BE2C (cell line): ENCODE measurements at regions not wholly inside any gene's neighbourhood (a gene's known extent, or its start where the extent isn't known, plus 50 kb on each side); places are given as distances from the start of the nearest gene placed in this dataset.

Experiments
- DNase-seq: peaks from one replicate; pipeline ENCODE4 v3.0.0-alpha.2; 2020
- H3K27me3 ChIP-seq: fragments of 250-450 bp; sonication (Bioruptor Pico); 2 replicates; pipeline ENCODE4 v1.5.1; 2020; ENCODE audit warnings: mild to moderate bottlenecking
- H3K36me3 ChIP-seq: fragments of 250-450 bp; sonication (Bioruptor Pico); 2 replicates; pipeline ENCODE4 v1.5.1; 2020; ENCODE audit warnings: mild to moderate bottlenecking
- H3K4me1 ChIP-seq: fragments of 250-450 bp; sonication (Bioruptor Pico); 2 replicates; pipeline ENCODE4 v1.5.1; 2020
- H3K4me3 ChIP-seq: 2 replicates; pipeline ENCODE4 v1.5.1; 2011; ENCODE audit warnings: low read depth, low read length
- H3K9me3 ChIP-seq: fragments of 250-450 bp; sonication (Bioruptor Pico); 2 replicates; pipeline ENCODE4 v1.5.1; 2020
- CTCF ChIP-seq: IDR thresholded peaks from 2 replicates; pipeline ENCODE4 v1.5.1; 2012; ENCODE audit warnings: mild to moderate bottlenecking, low read depth, low read length

- DNase-seq: no peak
- H3K4me1 ChIP-seq: no peaks in the 10 kb centered on the region
- H3K9me3 ChIP-seq: no peaks in the 10 kb centered on the region
- no peak for TF ChIP-seq CTCF
- no peaks in the 10 kb centered on the region for H3K36me3 ChIP-seq
- H3K4me3 ChIP-seq: no peak overlapping the region
- H3K27me3 ChIP-seq: no peaks in the 10 kb centered on the region
These were observed 220.0 kb upstream of the CITED2 start for GRCh38 chr6:139594333-139594965.

GRCh38 chr6:139593081-139593480, 218.6 kb upstream of the CITED2 start:
- H3K4me1 ChIP-seq: no peaks in the 10 kb centered on the region
- no peak overlapping the region for H3K4me3 ChIP-seq
- no peak for DNase-seq
- H3K9me3 ChIP-seq: no peaks in the 10 kb centered on the region
- TF ChIP-seq CTCF: no peak
- no peaks in the 10 kb centered on the region for H3K36me3 ChIP-seq
- H3K27me3 ChIP-seq: no peaks in the 10 kb centered on the region

GRCh38 chr6:139592011-139592410, 217.6 kb upstream of the CITED2 start:
- Histone ChIP-seq H3K4me3 (no peak overlapping the region), H3K36me3 (no peaks in the 10 kb centered on the region), H3K9me3 (no peaks in the 10 kb centered on the region), H3K27me3 (no peaks in the 10 kb centered on the region), H3K4me1 (no peaks in the 10 kb centered on the region)
- no peak for TF ChIP-seq CTCF
- DNase-seq: no peak

GRCh38 chr6:139591075-139591865, 216.8 kb upstream of the CITED2 start:
- no peak for TF ChIP-seq CTCF
- DNase-seq: no peak
- no peaks in the 10 kb centered on the region for H3K4me1 ChIP-seq
- H3K4me3 ChIP-seq: no peak overlapping the region
- no peaks in the 10 kb centered on the region; the same call in 1 of the 2 replicates for H3K27me3 ChIP-seq
- H3K36me3 ChIP-seq: no peaks in the 10 kb centered on the region
- no peaks in the 10 kb centered on the region for H3K9me3 ChIP-seq

- Histone ChIP-seq H3K9me3 (no peaks in the 10 kb centered on the region), H3K4me3 (no peak overlapping the region), H3K27me3 (no peaks in the 10 kb centered on the region; the same call in 1 of the 2 replicates), H3K4me1 (no peaks in the 10 kb centered on the region), H3K36me3 (no peaks in the 10 kb centered on the region)
- no peak for TF ChIP-seq CTCF
- DNase-seq: no peak
These were observed 215.8 kb upstream of the CITED2 start for GRCh38 chr6:139590206-139590605.
